GM19023 (cell line): ENCODE measurements at regions not wholly inside any gene's neighbourhood (a gene's known extent, or its start where the extent isn't known, plus 50 kb on each side); places are given as distances from the start of the nearest gene placed in this dataset.

Experiments
- ATAC-seq: cut with Tn5 transposase; IDR thresholded peaks from one replicate; pipeline ENCODE4 v1.9.1; 2021; ENCODE audit warnings: mild to moderate bottlenecking, moderate library complexity; ENCODE audit not compliant: unreplicated experiment

GRCh38 chr5:54624805-54625568 is 107.4 kb downstream of the SNX18 start:
- no peak for ATAC-seq

- ATAC-seq = no peak
Measured at GRCh38 chr5:54621709-54622108, 104.2 kb downstream of the SNX18 start.

GRCh38 chr5:54621048-54621447 is 103.5 kb downstream of the SNX18 start:
- no peak for ATAC-seq

GRCh38 chr5:54620141-54620933 is 102.8 kb downstream of the SNX18 start:
- no peak for ATAC-seq

- no peak for ATAC-seq
Measured at GRCh38 chr5:54619731-54620130, 102.2 kb downstream of the SNX18 start.

GRCh38 chr5:54616518-54617220 is 99.1 kb downstream of the SNX18 start:
- ATAC-seq = no peak

- ATAC-seq = no peak
Measured at GRCh38 chr5:54616031-54616430, 98.5 kb downstream of the SNX18 start.

GRCh38 chr5:54615381-54615780 is 97.8 kb downstream of the SNX18 start:
- ATAC-seq = no peak

- ATAC-seq = no peak
Measured at GRCh38 chr5:54612711-54613110, 95.2 kb downstream of the SNX18 start.

GRCh38 chr5:54611290-54611951 is 93.9 kb downstream of the SNX18 start:
- ATAC-seq = no peak

- ATAC-seq = peak; percentile 94
Measured at GRCh38 chr5:54610197-54610944, 92.8 kb downstream of the SNX18 start.

- no peak for ATAC-seq
Measured at GRCh38 chr5:54608423-54609085, 91.0 kb downstream of the SNX18 start.

- ATAC-seq = no peak
Measured at GRCh38 chr5:54607006-54607405, 89.4 kb downstream of the SNX18 start.

- ATAC-seq = no peak
Measured at GRCh38 chr5:54603372-54603771, 85.8 kb downstream of the SNX18 start.

GRCh38 chr5:54602475-54602874 is 84.9 kb downstream of the SNX18 start:
- ATAC-seq = no peak

GRCh38 chr5:54601411-54602230 is 84.1 kb downstream of the SNX18 start:
- no peak for ATAC-seq
